HCT116 (cell line): ENCODE measurements at regions not wholly inside any gene's neighbourhood (a gene's known extent, or its start where the extent isn't known, plus 50 kb on each side); places are given as distances from the start of the nearest gene placed in this dataset.

ENCODE experiments used
- ATF3 ChIP-seq: IDR thresholded peaks from 2 replicates; pipeline ENCODE4 v1.6.1; 2012
- CEBPB ChIP-seq: IDR thresholded peaks from 2 replicates; pipeline ENCODE4 v1.6.1; 2012; ENCODE audit warnings: low read depth
- CTCF ChIP-seq, 3 experiments: fragments of 200-600 bp in 1 of 3; sonication (generic) in 1 of 3; IDR thresholded peaks in 2 of 3; conservative IDR thresholded peaks in 1 of 3; 2 replicates each; pipeline ENCODE4 v1.5.1; 2012 to 2017; ENCODE audit warnings: low read depth in 2 of 3, low read length in 2 of 3, antibody characterized with exemption in 1 of 3, borderline replicate concordance in 1 of 3, control low read depth in 1 of 3, mild to moderate bottlenecking in 1 of 3, mixed read lengths in 1 of 3, mixed run types in 1 of 3, moderate library complexity in 1 of 3; ENCODE audit not compliant: insufficient read depth in 1 of 3
- EGR1 ChIP-seq: IDR thresholded peaks from 2 replicates; pipeline ENCODE4 v1.6.1; 2012; ENCODE audit warnings: low read depth
- EZH2 ChIP-seq: fragments of 200-600 bp; sonication (generic); IDR thresholded peaks from 2 replicates; pipeline ENCODE4 v1.6.1; 2017; ENCODE audit warnings: antibody characterized with exemption, mixed run types
- POLR2A ChIP-seq: IDR thresholded peaks from 2 replicates; pipeline ENCODE4 v1.7.0; 2011; ENCODE audit warnings: borderline replicate concordance; ENCODE audit not compliant: insufficient read depth, insufficient read length; ENCODE audit errors: extremely low read depth
- POLR2AphosphoS5 ChIP-seq: IDR thresholded peaks from 2 replicates; pipeline ENCODE4 v1.6.1; 2011; ENCODE audit warnings: mild to moderate bottlenecking, low read depth, low read length, moderate library complexity
- REST ChIP-seq: IDR thresholded peaks from 2 replicates; pipeline ENCODE4 v1.6.1; 2012; ENCODE audit warnings: low read depth
- ZBTB33 ChIP-seq: IDR thresholded peaks from 2 replicates; pipeline ENCODE4 v1.6.1; 2011; ENCODE audit warnings: mild to moderate bottlenecking, low read length, moderate library complexity; ENCODE audit not compliant: insufficient replicate concordance; ENCODE audit errors: extremely low read depth

- TF ChIP-seq POLR2AphosphoS5, result no peak
- TF ChIP-seq CTCF (IDR thresholded peaks at IDR 0.05 in 2 of 3, conservative IDR thresholded peaks at IDR 0.05 in 1 of 3; ENCODE audit: borderline replicate concordance in 1 of 3, insufficient read depth in 1 of 3, low read depth in 2 of 3, low read length in 2 of 3), result no peak
- no peak for TF ChIP-seq EZH2
- TF ChIP-seq ATF3, result no peak
- no peak for TF ChIP-seq ZBTB33
- no peak for TF ChIP-seq POLR2A
- TF ChIP-seq CEBPB, result no peak
- TF ChIP-seq REST, result no peak
- no peak for TF ChIP-seq EGR1
Observed at GRCh38 chr19:28453420-28453819, 759.5 kb downstream of the UQCRFS1 start.
